HepG2 (cell line): ENCODE measurements at regions not wholly inside any gene's neighbourhood (a gene's known extent, or its start where the extent isn't known, plus 50 kb on each side); places are given as distances from the start of the nearest gene placed in this dataset.

Experiments
- ATAC-seq: fragments of 200-7000 bp; cut with Tn5 transposase; 3 replicates; pipeline ENCODE4 v1.9.1; 2020; ENCODE audit warnings: mild to moderate bottlenecking, moderate library complexity
- BruUV-seq: library from RNA; stranded (reverse); fragments of 400-500 nt; replicated peaks from 2 replicates; lab custom pipeline; 2021; lab: Mats Ljungman, UMichigan
- CTCF ChIA-PET: fragments of 300-600 bp; formaldehyde crosslinking; extraction: SDS; loops from one replicate; lab custom pipeline; 2021; ENCODE audit warnings: low total read pairs, inconsistent platforms, low intra/inter-chr PET ratio; lab: Yijun Ruan, JAX
- POLR2A ChIA-PET: fragments of 350-600 bp; sonication (Branson Sonifier 250); formaldehyde crosslinking; loops from one replicate; lab custom pipeline; 2020; ENCODE audit warnings: antibody characterized with exemption, inconsistent platforms; lab: Yijun Ruan, JAX
- DNase-seq: peaks from one replicate; pipeline ENCODE4 v3.0.0-alpha.2; 2015; ENCODE audit warnings: low spot score
- FAIRE-seq: peaks from 3 replicates; lab custom pipeline; 2011; peaks lifted over from hg19 to GRCh38; lab: Jason Lieb, UNC
- H2AFZ ChIP-seq: one replicate; pipeline ENCODE4 v1.6.1; 2011; ENCODE audit warnings: low read length, inconsistent platforms
- H3K27ac ChIP-seq: fragments of 300-600 bp; 3 replicates; pipeline ENCODE4 v1.8.0; 2011; ENCODE audit warnings: mixed run types, mild to moderate bottlenecking, mixed read lengths, low read length, inconsistent platforms; ENCODE audit not compliant: insufficient read depth; ENCODE audit errors: extremely low read length
- H3K27me3 ChIP-seq, 2 experiments: fragments of 200-600 bp in 1 of 2; 2 replicates in 1 of 2; 3 replicates in 1 of 2; pipeline versions ENCODE4 v1.6.0 to v1.8.0; 2011; ENCODE audit warnings: low read length in 2 of 2, mild to moderate bottlenecking in 2 of 2, moderate library complexity in 2 of 2, inconsistent platforms in 1 of 2; ENCODE audit not compliant: insufficient read depth in 2 of 2, control insufficient read depth in 1 of 2
- H3K36me3 ChIP-seq, 2 experiments: fragments of 200-600 bp in 1 of 2; replicated peaks in 1 of 2; 2 replicates in 1 of 2; 3 replicates in 1 of 2; pipeline versions ENCODE4 v1.5.1 to v1.8.0; 2011; ENCODE audit warnings: low read length in 2 of 2, inconsistent platforms in 1 of 2; ENCODE audit not compliant: insufficient read depth in 2 of 2, control insufficient read depth in 1 of 2
- H3K4me1 ChIP-seq: 2 replicates; pipeline ENCODE4 v1.5.1; 2012; ENCODE audit warnings: low read length, inconsistent platforms; ENCODE audit not compliant: insufficient read depth
- H3K4me2 ChIP-seq: 2 replicates; pipeline ENCODE4 v1.6.0; 2011; ENCODE audit warnings: low read depth, low read length, inconsistent platforms
- H3K4me3 ChIP-seq, 3 experiments: fragments of 200-600 bp in 1 of 3; sonication (generic), shearing (Covaris generic) in 1 of 3; replicated peaks in 1 of 3; 2 replicates each; pipeline ENCODE4 v1.5.1; 2011 to 2016; ENCODE audit warnings: low read length in 3 of 3, inconsistent platforms in 2 of 3, low read depth in 2 of 3, mild to moderate bottlenecking in 2 of 3, control low read depth in 1 of 3, mixed read lengths in 1 of 3; ENCODE audit not compliant: insufficient read depth in 1 of 3
- H3K79me2 ChIP-seq: one replicate; pipeline ENCODE4 v1.6.1; 2011; ENCODE audit warnings: low read length, inconsistent platforms; ENCODE audit not compliant: insufficient read depth
- H3K9ac ChIP-seq: 2 replicates; pipeline ENCODE4 v1.6.0; 2011; ENCODE audit warnings: mild to moderate bottlenecking, low read depth, low read length, inconsistent platforms; ENCODE audit not compliant: insufficient read depth
- H3K9me3 ChIP-seq: 2 replicates; pipeline ENCODE4 v1.5.1; 2012; ENCODE audit warnings: mild to moderate bottlenecking, low read length
- H4K20me1 ChIP-seq: 2 replicates; pipeline ENCODE4 v1.6.0; 2011; ENCODE audit warnings: inconsistent platforms, mild to moderate bottlenecking, low read length, moderate library complexity; ENCODE audit not compliant: insufficient read depth
- HHEX ChIP-seq: IDR thresholded peaks from 2 replicates; pipeline ENCODE4 v1.6.1; 2016; ENCODE audit warnings: control low read depth
- MED1 ChIP-seq: sonication (generic); formaldehyde crosslinking; IDR thresholded peaks from 2 replicates; pipeline ENCODE4 v1.4.0; 2020; ENCODE audit warnings: missing genetic modification reagents
- PAXIP1 ChIP-seq: sonication (generic); formaldehyde crosslinking; conservative IDR thresholded peaks from 2 replicates; pipeline ENCODE4 v1.4.0; 2020; ENCODE audit warnings: mild to moderate bottlenecking, missing genetic modification reagents, moderate library complexity
- SOX13 ChIP-seq, 3 experiments: fragments of 450-650 bp in 1 of 3; sonication (generic) in 1 of 3; formaldehyde crosslinking in 1 of 3; IDR thresholded peaks in 2 of 3; conservative IDR thresholded peaks in 1 of 3; 2 replicates each; pipeline versions ENCODE4 v1.5.0 to v1.6.1; 2016 to 2020; ENCODE audit warnings: antibody characterized with exemption in 1 of 3, mild to moderate bottlenecking in 1 of 3, missing compliant biosample characterization in 1 of 3, missing genetic modification reagents in 1 of 3, moderate library complexity in 1 of 3
- SRSF4 ChIP-seq: fragments of 200-400 bp; formaldehyde crosslinking; IDR thresholded peaks from one replicate; pipeline ENCODE4 v1.6.1; 2018; ENCODE audit warnings: mild to moderate bottlenecking, low read depth, low read length, moderate library complexity; ENCODE audit not compliant: poor library complexity, severe bottlenecking
- ZNF121 ChIP-seq: sonication (generic); formaldehyde crosslinking; IDR thresholded peaks from 2 replicates; pipeline ENCODE4 v1.5.0; 2020; ENCODE audit warnings: mild to moderate bottlenecking, missing genetic modification reagents
- ZNF350 ChIP-seq: sonication (generic); formaldehyde crosslinking; IDR thresholded peaks from 2 replicates; pipeline ENCODE4 v1.4.0; 2020; ENCODE audit warnings: mild to moderate bottlenecking, low read depth, missing genetic modification reagents, borderline replicate concordance
- ZNF432 ChIP-seq: sonication (generic); formaldehyde crosslinking; IDR thresholded peaks from 2 replicates; pipeline ENCODE4 v1.5.0; 2020; ENCODE audit warnings: missing genetic modification reagents, mild to moderate bottlenecking, borderline replicate concordance
- WGBS: methylation state at CpG from one replicate; pipeline ENCODE4 v1.1.6; 2017; ENCODE audit warnings: low lambda C conversion rate; 5-methylcytosine and 5-hydroxymethylcytosine counted together
- in situ Hi-C: cut with HindIII; loops from 2 replicates; pipeline ENCODE4 v1.10.0; 2017; ENCODE audit warnings: low pct_unique_long_range_greater_than_20kb; ENCODE audit not compliant: extremely low pct_ligation_motif_present
- intact Hi-C: fragments of 100-400 bp; cut with micrococcal nuclease; formaldehyde crosslinking; loops from one replicate; pipeline ENCODE4 v1.10.0; 2022; ENCODE audit not compliant: unreplicated experiment

- POLR2A ChIA-PET = no interaction called here
- no peak overlapping the region for H3K27ac ChIP-seq
- no peaks in the 10 kb centered on the region for H3K4me1 ChIP-seq
- 53% methylated on average over 2 of the region's 2 CpGs for WGBS
- TF ChIP-seq MED1 (no peak), HHEX (no peak), ZNF350 (CRISPR knock-in tag) (no peak)
- no peaks in the 10 kb centered on the region for H3K36me3 ChIP-seq
- BruUV-seq = no TSS peak
- CTCF ChIA-PET = no interaction called here
- FAIRE-seq (no peak), ATAC-seq (no peak), DNase-seq (no peak)
- H3K9me3 ChIP-seq = no peaks in the 10 kb centered on the region
- H4K20me1 ChIP-seq = no peaks in the 10 kb centered on the region
- H3K79me2 ChIP-seq = no peaks in the 10 kb centered on the region
- intact Hi-C loops (no loop called here), in situ Hi-C loops (no loop called here)
- H3K9ac ChIP-seq = no peak overlapping the region
- H3K4me3 ChIP-seq = no peak overlapping the region
- H3K27me3 ChIP-seq = no peaks in the 10 kb centered on the region
- no peak overlapping the region for H2AFZ ChIP-seq
- H3K4me2 ChIP-seq = no peak overlapping the region
Observed at GRCh38 chr18:37624318-37624717, 58.7 kb upstream of the CELF4 start.

DNA sequence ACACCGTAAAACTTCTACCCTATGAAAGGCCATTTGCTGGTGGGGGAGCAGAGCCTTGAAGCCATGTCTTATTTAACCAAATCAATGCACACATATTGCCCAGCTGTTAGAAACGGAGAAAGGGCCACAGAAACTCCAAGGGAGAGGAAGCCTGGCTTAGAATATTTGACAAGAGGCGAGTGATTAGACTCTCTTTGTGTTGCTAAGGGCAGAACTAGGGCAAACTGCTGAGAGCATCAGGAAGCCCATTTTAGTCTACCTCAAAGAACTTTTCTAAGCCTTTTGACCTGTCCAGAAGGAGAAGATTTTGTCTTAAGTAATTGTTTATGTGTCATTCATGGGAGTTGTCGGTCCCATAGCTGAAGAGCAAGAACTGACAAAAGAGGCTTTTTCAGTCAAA, 54.4 kb upstream of the CELF4 start:
- FAIRE-seq (no peak), ATAC-seq (no peak), DNase-seq (no peak)
- TF ChIP-seq PAXIP1 = no peak
- TF ChIP-seq ZNF121 (CRISPR knock-in tag) = no peak
- TF ChIP-seq ZNF432 (CRISPR knock-in tag) = no peak
- no peak for TF ChIP-seq SOX13 (IDR thresholded peaks at IDR 0.05)
- TF ChIP-seq SOX13 (CRISPR knock-in tag; conservative IDR thresholded peaks at IDR 0.05 in 1 of 2, IDR thresholded peaks at IDR 0.05 in 1 of 2) = no peak
- no peak for TF ChIP-seq SRSF4
- H4K20me1 ChIP-seq = no peaks in the 10 kb centered on the region
- H3K9me3 ChIP-seq = no peaks in the 10 kb centered on the region
- H3K4me1 ChIP-seq = no peaks in the 10 kb centered on the region
- H3K27ac ChIP-seq = no peak overlapping the region
- no peak overlapping the region for H2AFZ ChIP-seq
- ChIA-PET POLR2A (no interaction called here), CTCF (no interaction called here)
- H3K36me3 ChIP-seq = no peaks in the 10 kb centered on the region
- H3K9ac ChIP-seq = no peak overlapping the region
- H3K4me2 ChIP-seq = no peak overlapping the region
- H3K4me3 ChIP-seq = no peak overlapping the region
- in situ Hi-C loops (no loop called here), intact Hi-C loops (no loop called here)
- no peaks in the 10 kb centered on the region for H3K79me2 ChIP-seq
- no peaks in the 10 kb centered on the region for H3K27me3 ChIP-seq
- WGBS = 14% methylated on average over 4 of the region's 4 CpGs
- no TSS peak for BruUV-seq
